MM.1S (cell line): ENCODE measurements at regions not wholly inside any gene's neighbourhood (a gene's known extent, or its start where the extent isn't known, plus 50 kb on each side); places are given as distances from the start of the nearest gene placed in this dataset.

ENCODE experiments used
- DNase-seq: peaks from one replicate; pipeline ENCODE4 v3.0.0-alpha.2; 2015
- H2AFZ ChIP-seq: fragments of 300-600 bp; sonication (generic); 2 replicates; pipeline ENCODE4 v1.6.0; 2016; ENCODE audit warnings: antibody characterized with exemption, low read length
- H3F3A ChIP-seq: fragments of 300-600 bp; sonication (generic); 2 replicates; pipeline ENCODE4 v1.6.1; 2016; ENCODE audit warnings: mild to moderate bottlenecking, antibody characterized with exemption, low read length, moderate library complexity, mixed read lengths; ENCODE audit not compliant: insufficient read depth
- H3K27ac ChIP-seq: fragments of 300-600 bp; sonication (generic); 2 replicates; pipeline ENCODE4 v1.5.1; 2016; ENCODE audit warnings: mild to moderate bottlenecking, low read length
- H3K27me3 ChIP-seq: fragments of 300-600 bp; sonication (generic); replicated peaks from 2 replicates; pipeline ENCODE4 v1.6.0; 2016; ENCODE audit warnings: low read length; ENCODE audit not compliant: insufficient read depth
- H3K36me3 ChIP-seq: fragments of 300-600 bp; sonication (generic); replicated peaks from 2 replicates; pipeline ENCODE4 v1.6.1; 2016; ENCODE audit warnings: mild to moderate bottlenecking, low read length, mixed read lengths; ENCODE audit not compliant: insufficient read depth
- H3K4me1 ChIP-seq: fragments of 300-600 bp; sonication (generic); 2 replicates; pipeline ENCODE4 v1.6.1; 2016; ENCODE audit warnings: low read length, mixed read lengths
- H3K4me2 ChIP-seq: fragments of 300-600 bp; sonication (generic); 2 replicates; pipeline ENCODE4 v1.6.0; 2016; ENCODE audit warnings: low read depth, low read length
- H3K4me3 ChIP-seq: fragments of 300-600 bp; sonication (generic); 2 replicates; pipeline ENCODE4 v1.5.1; 2016; ENCODE audit warnings: low read length, mixed read lengths
- H3K79me2 ChIP-seq: fragments of 300-600 bp; sonication (generic); 2 replicates; pipeline ENCODE4 v1.6.1; 2016; ENCODE audit warnings: mixed run types, low read length, mixed read lengths
- H3K9ac ChIP-seq: fragments of 300-600 bp; sonication (generic); 2 replicates; pipeline ENCODE4 v1.6.1; 2016; ENCODE audit warnings: low read length, mixed read lengths
- H3K9me2 ChIP-seq: fragments of 300-600 bp; sonication (generic); replicated peaks from 2 replicates; pipeline ENCODE4 v1.6.1; 2016; ENCODE audit warnings: mild to moderate bottlenecking, low read length, mixed read lengths; ENCODE audit not compliant: insufficient read depth
- H3K9me3 ChIP-seq: fragments of 300-600 bp; sonication (generic); replicated peaks from 2 replicates; pipeline ENCODE4 v1.6.1; 2016; ENCODE audit warnings: mild to moderate bottlenecking, low read length, mixed read lengths; ENCODE audit not compliant: insufficient read depth
- H4K20me1 ChIP-seq: fragments of 300-600 bp; sonication (generic); 2 replicates; pipeline ENCODE4 v1.6.1; 2016; ENCODE audit warnings: mild to moderate bottlenecking, low read length, moderate library complexity, mixed read lengths; ENCODE audit not compliant: insufficient read depth
- EZH2 ChIP-seq: fragments of 300-600 bp; sonication (generic); optimal IDR thresholded peaks from 2 replicates; pipeline ENCODE3; 2017; ENCODE audit warnings: low read depth, mild to moderate bottlenecking, antibody characterized with exemption, low read length, mixed read lengths
- EZH2phosphoT487 ChIP-seq: fragments of 300-600 bp; sonication (generic); IDR thresholded peaks from 2 replicates; pipeline ENCODE4 v1.6.1; 2018; ENCODE audit warnings: antibody characterized with exemption, low read length
- TF ChIP-seq, protein P1 (sequence below): fragments of 300-600 bp; sonication (generic); IDR thresholded peaks from 2 replicates; pipeline ENCODE4 v1.5.1; 2016; ENCODE audit warnings: antibody characterized with exemption, low read length, mixed read lengths

DNA sequence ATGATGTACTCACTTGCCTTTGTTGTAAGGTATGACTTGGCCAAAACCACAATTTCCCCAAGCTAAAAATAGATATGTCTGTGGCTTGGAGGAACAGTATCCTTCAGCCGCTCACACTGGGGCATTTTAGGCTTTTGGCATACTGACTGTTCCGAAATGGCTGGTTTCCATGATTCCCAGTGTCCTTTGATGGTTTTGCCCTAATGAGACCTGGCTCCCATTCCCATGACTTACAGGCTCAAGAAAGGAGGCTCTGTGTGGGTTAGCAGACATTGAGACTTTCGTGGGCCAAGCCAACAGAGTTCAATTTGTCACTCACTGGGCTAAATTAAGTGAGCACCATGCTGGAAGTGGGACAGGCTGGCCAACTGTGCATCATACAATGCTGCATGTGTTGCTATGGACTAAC, 150.6 kb downstream of the CEP135 start:
- TF ChIP-seq EZH2: no peak
- TF ChIP-seq EZH2phosphoT487: no peak
- TF ChIP-seq, protein P1, sequence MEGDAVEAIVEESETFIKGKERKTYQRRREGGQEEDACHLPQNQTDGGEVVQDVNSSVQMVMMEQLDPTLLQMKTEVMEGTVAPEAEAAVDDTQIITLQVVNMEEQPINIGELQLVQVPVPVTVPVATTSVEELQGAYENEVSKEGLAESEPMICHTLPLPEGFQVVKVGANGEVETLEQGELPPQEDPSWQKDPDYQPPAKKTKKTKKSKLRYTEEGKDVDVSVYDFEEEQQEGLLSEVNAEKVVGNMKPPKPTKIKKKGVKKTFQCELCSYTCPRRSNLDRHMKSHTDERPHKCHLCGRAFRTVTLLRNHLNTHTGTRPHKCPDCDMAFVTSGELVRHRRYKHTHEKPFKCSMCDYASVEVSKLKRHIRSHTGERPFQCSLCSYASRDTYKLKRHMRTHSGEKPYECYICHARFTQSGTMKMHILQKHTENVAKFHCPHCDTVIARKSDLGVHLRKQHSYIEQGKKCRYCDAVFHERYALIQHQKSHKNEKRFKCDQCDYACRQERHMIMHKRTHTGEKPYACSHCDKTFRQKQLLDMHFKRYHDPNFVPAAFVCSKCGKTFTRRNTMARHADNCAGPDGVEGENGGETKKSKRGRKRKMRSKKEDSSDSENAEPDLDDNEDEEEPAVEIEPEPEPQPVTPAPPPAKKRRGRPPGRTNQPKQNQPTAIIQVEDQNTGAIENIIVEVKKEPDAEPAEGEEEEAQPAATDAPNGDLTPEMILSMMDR: no peak
- H3K9me2 ChIP-seq: no peaks in the 10 kb centered on the region
- peak; percentile 51 for DNase-seq
- no peak overlapping the region for H3K9ac ChIP-seq
- no peaks in the 10 kb centered on the region for H3K79me2 ChIP-seq
- no peaks in the 10 kb centered on the region for H3K27me3 ChIP-seq
- H3K27ac ChIP-seq: no peak overlapping the region
- no peaks in the 10 kb centered on the region for H3K9me3 ChIP-seq
- H2AFZ ChIP-seq: no peak overlapping the region
- peak overlapping the region; percentile 19; the same call in 1 of the 2 replicates for H3K4me2 ChIP-seq
- H3K4me3 ChIP-seq: no peak overlapping the region
- no peaks in the 10 kb centered on the region for H3K36me3 ChIP-seq
- H3K4me1 ChIP-seq: peaks cover 11% of the 10 kb centered on the region
- no peaks in the 10 kb centered on the region for H4K20me1 ChIP-seq
- no peaks in the 10 kb centered on the region for H3F3A ChIP-seq

DNA sequence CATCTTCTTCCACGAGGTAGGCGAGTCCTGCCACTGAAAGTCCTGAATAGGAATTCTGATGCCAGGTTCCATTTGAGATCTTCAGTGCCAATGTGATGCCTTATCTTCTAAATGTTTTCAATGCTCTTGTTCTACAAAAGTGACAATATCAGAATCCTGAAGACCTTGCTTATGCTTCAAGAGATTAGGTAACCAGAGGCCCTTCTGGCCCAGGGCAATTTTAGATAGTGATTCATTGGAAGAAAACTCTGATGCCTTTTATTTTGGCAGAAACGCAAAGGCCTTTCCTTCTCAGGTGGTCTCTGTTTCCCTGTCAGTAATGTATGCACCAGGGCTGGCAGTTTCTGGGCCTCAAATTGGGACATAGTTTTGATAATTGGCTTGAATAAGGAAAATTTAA, 144.8 kb downstream of the CEP135 start:
- Histone ChIP-seq H3K4me3 (no peak overlapping the region), H3K9ac (no peak overlapping the region), H3K36me3 (no peaks in the 10 kb centered on the region), H3K4me1 (no peaks in the 10 kb centered on the region), H2AFZ (no peak overlapping the region), H3K9me2 (no peaks in the 10 kb centered on the region), H3F3A (no peaks in the 10 kb centered on the region), H3K27ac (no peak overlapping the region), H3K4me2 (no peak overlapping the region), H3K27me3 (no peaks in the 10 kb centered on the region), H4K20me1 (no peaks in the 10 kb centered on the region), H3K79me2 (no peaks in the 10 kb centered on the region), H3K9me3 (no peaks in the 10 kb centered on the region)
- TF ChIP-seq, protein P1: no peak
- TF ChIP-seq EZH2 (no peak), EZH2phosphoT487 (no peak)
- DNase-seq: no peak

- no peak overlapping the region for H3K4me3 ChIP-seq
- no peak overlapping the region for H2AFZ ChIP-seq
- H3F3A ChIP-seq: no peaks in the 10 kb centered on the region
- DNase-seq: no peak
- no peaks in the 10 kb centered on the region for H3K79me2 ChIP-seq
- no peak overlapping the region for H3K27ac ChIP-seq
- H3K36me3 ChIP-seq: no peaks in the 10 kb centered on the region
- H3K4me2 ChIP-seq: no peak overlapping the region
- H3K9me3 ChIP-seq: no peaks in the 10 kb centered on the region
- H3K9me2 ChIP-seq: no peaks in the 10 kb centered on the region
- H3K9ac ChIP-seq: no peak overlapping the region
- no peaks in the 10 kb centered on the region for H3K4me1 ChIP-seq
- no peaks in the 10 kb centered on the region for H3K27me3 ChIP-seq
- no peaks in the 10 kb centered on the region for H4K20me1 ChIP-seq
- TF ChIP-seq, protein P1: no peak
- no peak for TF ChIP-seq EZH2phosphoT487
- no peak for TF ChIP-seq EZH2
Observed at GRCh38 chr4:56092540-56092939, 143.8 kb downstream of the CEP135 start.
